ENCODE measurements at regions not wholly inside any gene's neighbourhood (a gene's known extent, or its start where the extent isn't known, plus 50 kb on each side); places are given as distances from the start of the nearest gene placed in this dataset.
A peak's percentile ranks its signal among the peaks of the same experiment; 100 is the strongest.

GRCh38 chr13:73913079-73913740 is 221.0 kb downstream of the KLF12 start:
- Histone ChIP-seq H2BK5ac (ENCODE audit: low read depth, low read length, poor library complexity, severe bottlenecking) (no peak overlapping the region), H3K36me3 (ENCODE audit: control insufficient read depth in 1 of 2, insufficient read depth in 2 of 2, low read depth in 1 of 2, low read length in 2 of 2) (no peaks in the 10 kb centered on the region), H4K91ac (ENCODE audit: low read length) (no peak overlapping the region), H3K79me1 (replicated peaks; ENCODE audit: low read length, poor library complexity, severe bottlenecking) (peaks cover 17% of the 10 kb centered on the region), H3K4ac (ENCODE audit: low read depth in 1 of 2, low read length in 2 of 2) (no peak overlapping the region), H3K4me2 (ENCODE audit: low read length, poor library complexity, severe bottlenecking) (no peak overlapping the region), H3K18ac (ENCODE audit: low read depth in 1 of 2, low read length in 2 of 2) (peak overlapping the region; percentile 85 to 86), H2AK5ac (ENCODE audit: low read length, severe bottlenecking) (no peak overlapping the region), H3K4me1 (ENCODE audit: control insufficient read depth, insufficient read depth, low read depth, low read length) (peaks cover 4% of the 10 kb centered on the region), H4K8ac (ENCODE audit: low read length) (peak overlapping the region; percentile 75), H3K27me3 (ENCODE audit: control insufficient read depth in 1 of 2, insufficient read depth in 1 of 2, low read length in 2 of 2) (no peaks in the 10 kb centered on the region), H2BK15ac (ENCODE audit: low read depth, poor library complexity, severe bottlenecking) (no peak overlapping the region), H2BK120ac (ENCODE audit: low read depth, low read length) (no peak overlapping the region), H2BK12ac (ENCODE audit: low read length in 2 of 2) (peak overlapping the region in 1 of 2 experiments; percentile 59), H3K23ac (ENCODE audit: low read length in 2 of 2) (no peak overlapping the region), H3K14ac (ENCODE audit: low read length in 2 of 2) (no peak overlapping the region), H3K27ac (ENCODE audit: low read length, poor library complexity, severe bottlenecking) (peak overlapping the region; percentile 5), H2AFZ (ENCODE audit: low read depth, low read length) (no peak overlapping the region), H3K9ac (ENCODE audit: low read length) (peak overlapping the region; percentile 77), H3K9me3 (ENCODE audit: control insufficient read depth, low read length) (no peaks in the 10 kb centered on the region), H3K4me3 (ENCODE audit: insufficient read depth in 1 of 2, low read depth in 1 of 2, low read length in 2 of 2) (peak overlapping the region in 1 of 2 experiments; percentile 59)
- peak; percentile 82 for DNase-seq
- WGBS = 6% methylated on average over 4 of the region's 4 CpGs

- Histone ChIP-seq H3K18ac (ENCODE audit: low read depth in 1 of 2, low read length in 2 of 2) (no peak overlapping the region), H3K9me3 (ENCODE audit: control insufficient read depth, low read length) (no peaks in the 10 kb centered on the region), H2AK5ac (ENCODE audit: low read length, severe bottlenecking) (no peak overlapping the region), H4K91ac (ENCODE audit: low read length) (no peak overlapping the region), H3K79me1 (replicated peaks; ENCODE audit: low read length, poor library complexity, severe bottlenecking) (peaks cover 21% of the 10 kb centered on the region), H3K36me3 (ENCODE audit: control insufficient read depth in 1 of 2, insufficient read depth in 2 of 2, low read depth in 1 of 2, low read length in 2 of 2) (no peaks in the 10 kb centered on the region), H2BK5ac (ENCODE audit: low read depth, low read length, poor library complexity, severe bottlenecking) (no peak overlapping the region), H3K4me2 (ENCODE audit: low read length, poor library complexity, severe bottlenecking) (no peak overlapping the region), H3K27ac (ENCODE audit: low read length, poor library complexity, severe bottlenecking) (no peak overlapping the region), H3K4me1 (ENCODE audit: control insufficient read depth, insufficient read depth, low read depth, low read length) (peaks cover 4% of the 10 kb centered on the region), H2BK12ac (ENCODE audit: low read length in 2 of 2) (no peak overlapping the region), H2BK120ac (ENCODE audit: low read depth, low read length) (no peak overlapping the region), H3K4ac (ENCODE audit: low read depth in 1 of 2, low read length in 2 of 2) (no peak overlapping the region), H2BK15ac (ENCODE audit: low read depth, poor library complexity, severe bottlenecking) (no peak overlapping the region), H3K27me3 (ENCODE audit: control insufficient read depth in 1 of 2, insufficient read depth in 1 of 2, low read length in 2 of 2) (no peaks in the 10 kb centered on the region), H2AFZ (ENCODE audit: low read depth, low read length) (no peak overlapping the region), H3K14ac (ENCODE audit: low read length in 2 of 2) (no peak overlapping the region), H4K8ac (ENCODE audit: low read length) (no peak overlapping the region), H3K23ac (ENCODE audit: low read length in 2 of 2) (no peak overlapping the region), H3K4me3 (ENCODE audit: insufficient read depth in 1 of 2, low read depth in 1 of 2, low read length in 2 of 2) (no peak overlapping the region), H3K9ac (ENCODE audit: low read length) (no peak overlapping the region)
- no peak for DNase-seq
Observed at GRCh38 chr13:73911361-73911760, 222.8 kb downstream of the KLF12 start.

GRCh38 chr13:73910733-73911132 is 223.5 kb downstream of the KLF12 start:
- Histone ChIP-seq H3K9me3 (ENCODE audit: control insufficient read depth, low read length) (no peaks in the 10 kb centered on the region), H3K4me3 (ENCODE audit: insufficient read depth in 1 of 2, low read depth in 1 of 2, low read length in 2 of 2) (no peak overlapping the region), H3K36me3 (ENCODE audit: control insufficient read depth in 1 of 2, insufficient read depth in 2 of 2, low read depth in 1 of 2, low read length in 2 of 2) (no peaks in the 10 kb centered on the region), H2AK5ac (ENCODE audit: low read length, severe bottlenecking) (no peak overlapping the region), H3K27me3 (ENCODE audit: control insufficient read depth in 1 of 2, insufficient read depth in 1 of 2, low read length in 2 of 2) (no peaks in the 10 kb centered on the region), H3K18ac (ENCODE audit: low read depth in 1 of 2, low read length in 2 of 2) (no peak overlapping the region), H3K14ac (ENCODE audit: low read length in 2 of 2) (no peak overlapping the region), H3K4ac (ENCODE audit: low read depth in 1 of 2, low read length in 2 of 2) (no peak overlapping the region), H4K8ac (ENCODE audit: low read length) (no peak overlapping the region), H2AFZ (ENCODE audit: low read depth, low read length) (no peak overlapping the region), H3K27ac (ENCODE audit: low read length, poor library complexity, severe bottlenecking) (no peak overlapping the region), H4K91ac (ENCODE audit: low read length) (no peak overlapping the region), H2BK12ac (ENCODE audit: low read length in 2 of 2) (no peak overlapping the region), H3K4me1 (ENCODE audit: control insufficient read depth, insufficient read depth, low read depth, low read length) (peaks cover 4% of the 10 kb centered on the region), H3K9ac (ENCODE audit: low read length) (no peak overlapping the region), H2BK5ac (ENCODE audit: low read depth, low read length, poor library complexity, severe bottlenecking) (no peak overlapping the region), H2BK15ac (ENCODE audit: low read depth, poor library complexity, severe bottlenecking) (no peak overlapping the region), H3K79me1 (replicated peaks; ENCODE audit: low read length, poor library complexity, severe bottlenecking) (peaks cover 21% of the 10 kb centered on the region), H3K4me2 (ENCODE audit: low read length, poor library complexity, severe bottlenecking) (no peak overlapping the region), H2BK120ac (ENCODE audit: low read depth, low read length) (no peak overlapping the region), H3K23ac (ENCODE audit: low read length in 2 of 2) (no peak overlapping the region)
- no peak for DNase-seq

- peaks cover 11% of the 10 kb centered on the region for H3K79me1 ChIP-seq (replicated peaks; ENCODE audit: low read length, poor library complexity, severe bottlenecking)
- no peak overlapping the region for H3K18ac ChIP-seq (ENCODE audit: low read depth in 1 of 2, low read length in 2 of 2)
- no peak overlapping the region for H3K23ac ChIP-seq (ENCODE audit: low read length in 2 of 2)
- no peak overlapping the region for H3K4me3 ChIP-seq (ENCODE audit: insufficient read depth in 1 of 2, low read depth in 1 of 2, low read length in 2 of 2)
- no peak overlapping the region for H3K14ac ChIP-seq (ENCODE audit: low read length in 2 of 2)
- peak overlapping the region; percentile 19 for H2BK120ac ChIP-seq (ENCODE audit: low read depth, low read length)
- peaks cover 2% of the 10 kb centered on the region for H3K4me1 ChIP-seq (ENCODE audit: control insufficient read depth, insufficient read depth, low read depth, low read length)
- H2BK15ac ChIP-seq (ENCODE audit: low read depth, poor library complexity, severe bottlenecking) = no peak overlapping the region
- no peak overlapping the region for H4K8ac ChIP-seq (ENCODE audit: low read length)
- no peak overlapping the region for H3K9ac ChIP-seq (ENCODE audit: low read length)
- no peak for DNase-seq
- H3K27me3 ChIP-seq (ENCODE audit: control insufficient read depth in 1 of 2, insufficient read depth in 1 of 2, low read length in 2 of 2) = no peaks in the 10 kb centered on the region
- no peak overlapping the region for H3K4me2 ChIP-seq (ENCODE audit: low read length, poor library complexity, severe bottlenecking)
- 96% methylated on average over 5 of the region's 5 CpGs for WGBS
- H4K91ac ChIP-seq (ENCODE audit: low read length) = no peak overlapping the region
- H2BK5ac ChIP-seq (ENCODE audit: low read depth, low read length, poor library complexity, severe bottlenecking) = no peak overlapping the region
- H2AFZ ChIP-seq (ENCODE audit: low read depth, low read length) = no peak overlapping the region
- H2BK12ac ChIP-seq (ENCODE audit: low read length in 2 of 2) = no peak overlapping the region
- H3K36me3 ChIP-seq (ENCODE audit: control insufficient read depth in 1 of 2, insufficient read depth in 2 of 2, low read depth in 1 of 2, low read length in 2 of 2) = no peaks in the 10 kb centered on the region
- no peak overlapping the region for H2AK5ac ChIP-seq (ENCODE audit: low read length, severe bottlenecking)
- H3K27ac ChIP-seq (ENCODE audit: low read length, poor library complexity, severe bottlenecking) = no peak overlapping the region
- no peak overlapping the region for H3K4ac ChIP-seq (ENCODE audit: low read depth in 1 of 2, low read length in 2 of 2)
- no peaks in the 10 kb centered on the region for H3K9me3 ChIP-seq (ENCODE audit: control insufficient read depth, low read length)
Observed at GRCh38 chr13:73908809-73909208, 225.4 kb downstream of the KLF12 start.

Data from mesenchymal stem cell (in vitro differentiated cells and primary cell).